ENCODE measurements at regions not wholly inside any gene's neighbourhood (a gene's known extent, or its start where the extent isn't known, plus 50 kb on each side); places are given as distances from the start of the nearest gene placed in this dataset.

DNA sequence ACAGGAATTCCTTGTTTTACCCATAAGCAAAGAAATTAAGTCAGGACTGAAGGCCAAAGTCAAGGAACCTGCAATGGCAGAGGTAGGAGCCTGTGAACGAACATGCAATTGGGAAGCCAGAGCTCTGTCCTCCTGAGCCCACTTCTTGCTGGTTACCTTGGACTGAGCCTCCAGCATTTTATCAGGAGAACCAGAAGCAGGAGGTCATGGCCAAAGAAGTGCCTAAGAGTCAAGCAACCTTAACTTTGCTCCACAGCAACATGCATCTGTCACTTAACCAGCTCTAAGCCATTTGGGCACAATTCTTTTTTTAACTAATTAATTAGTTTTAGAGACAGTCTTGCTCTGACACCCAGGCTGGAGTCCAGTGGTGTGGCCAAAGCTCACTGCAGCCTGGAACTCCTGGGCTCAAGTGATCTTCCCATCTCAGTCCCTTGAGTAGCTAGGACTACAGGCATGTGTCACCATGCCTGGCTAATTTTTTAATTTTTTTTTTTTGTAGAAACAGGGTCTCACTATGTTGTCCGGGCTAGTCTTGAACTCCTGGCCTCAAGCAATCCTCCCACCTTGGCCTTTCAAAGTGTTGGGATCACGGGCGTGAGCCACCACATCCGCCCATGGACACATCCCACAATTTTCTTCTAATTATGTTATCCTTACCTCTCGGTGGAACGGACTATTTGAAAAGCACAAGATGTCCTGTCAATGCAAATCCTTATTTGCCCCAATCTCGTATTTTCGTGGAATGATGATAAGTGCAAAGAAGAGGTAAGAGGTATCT lies 334.2 kb downstream of the CD83 start:
- Histone ChIP-seq H3K4me3 (no peak overlapping the region), H3K27me3 (no peaks in the 10 kb centered on the region), H3K9me3 (no peaks in the 10 kb centered on the region), H3K4me1 (peaks cover 12 to 16% of the 10 kb centered on the region in 2 donors), H3K36me3 (no peaks in the 10 kb centered on the region), H3K27ac (no peak overlapping the region)
- TF ChIP-seq POLR2A (IDR thresholded peaks at IDR 0.05): no peak
- DNase-seq: no peak
- intact Hi-C loops (cut with DNase I; ENCODE audit: low total_unique reads): no loop called here
- ATAC-seq: no peak
- in situ Hi-C loops (cut with MboI; ENCODE audit: low sequenced_read_pairs in 4 of 4): no loop called here

GRCh38 chr6:14452567-14453527 lies 335.3 kb downstream of the CD83 start:
- in situ Hi-C loops (cut with MboI; ENCODE audit: low sequenced_read_pairs in 4 of 4) (no loop called here), intact Hi-C loops (cut with DNase I; ENCODE audit: low total_unique reads) (no loop called here)
- no peak overlapping the region for H3K4me3 ChIP-seq
- H3K27ac ChIP-seq: no peak overlapping the region
- H3K9me3 ChIP-seq: no peaks in the 10 kb centered on the region
- peaks cover 12 to 16% of the 10 kb centered on the region in 2 donors for H3K4me1 ChIP-seq
- TF ChIP-seq CTCF (IDR thresholded peaks at IDR 0.05 in 4 of 5, conservative IDR thresholded peaks at IDR 0.05 in 1 of 5): no peak
- no peak for TF ChIP-seq POLR2A (IDR thresholded peaks at IDR 0.05)
- ATAC-seq (peak in 1 of 2 donors; percentile 24), DNase-seq (no peak)
- H3K27me3 ChIP-seq: no peaks in the 10 kb centered on the region
- no peaks in the 10 kb centered on the region for H3K36me3 ChIP-seq

- Histone ChIP-seq H3K27ac (no peak overlapping the region), H3K4me1 (peaks cover 12 to 16% of the 10 kb centered on the region in 2 donors), H3K27me3 (no peaks in the 10 kb centered on the region), H3K36me3 (no peaks in the 10 kb centered on the region), H3K9me3 (no peaks in the 10 kb centered on the region), H3K4me3 (no peak overlapping the region)
- intact Hi-C loops (cut with DNase I; ENCODE audit: low total_unique reads): no loop called here
- in situ Hi-C loops (cut with MboI; ENCODE audit: low sequenced_read_pairs in 4 of 4): no loop called here
- DNase-seq (no peak), ATAC-seq (peak in 1 of 2 donors; percentile 57)
- TF ChIP-seq POLR2A (IDR thresholded peaks at IDR 0.05): no peak
- TF ChIP-seq CTCF (IDR thresholded peaks at IDR 0.05 in 4 of 5, conservative IDR thresholded peaks at IDR 0.05 in 1 of 5): no peak
Measured at GRCh38 chr6:14453712-14454472, 336.3 kb downstream of the CD83 start.

DNA sequence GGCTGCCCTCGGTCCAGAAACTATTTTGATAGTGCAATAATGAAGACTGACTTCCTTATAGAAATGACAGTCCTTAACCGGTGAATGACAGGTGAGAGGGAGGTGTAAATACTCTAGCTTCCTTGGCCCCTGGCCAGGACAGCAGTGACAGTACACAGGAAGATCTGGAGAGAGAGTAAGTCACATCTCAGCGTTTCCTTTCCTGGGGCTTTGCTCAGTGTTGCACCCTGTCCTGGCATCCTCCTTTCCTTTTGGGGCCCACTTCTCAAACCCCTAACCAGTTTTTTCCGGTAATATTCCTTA lies 336.9 kb downstream of the CD83 start:
- in situ Hi-C loops (cut with MboI; ENCODE audit: low sequenced_read_pairs in 4 of 4) (no loop called here), intact Hi-C loops (cut with DNase I; ENCODE audit: low total_unique reads) (no loop called here)
- Histone ChIP-seq H3K9me3 (no peaks in the 10 kb centered on the region), H3K27ac (no peak overlapping the region), H3K27me3 (no peaks in the 10 kb centered on the region), H3K4me3 (no peak overlapping the region), H3K36me3 (no peaks in the 10 kb centered on the region), H3K4me1 (peaks cover 12 to 16% of the 10 kb centered on the region in 2 donors)
- no peak for TF ChIP-seq POLR2A (IDR thresholded peaks at IDR 0.05)
- no peak for TF ChIP-seq CTCF (IDR thresholded peaks at IDR 0.05 in 4 of 5, conservative IDR thresholded peaks at IDR 0.05 in 1 of 5)
- no peak for ATAC-seq
- no peak for DNase-seq
